ENCODE measurements at regions not wholly inside any gene's neighbourhood (a gene's known extent, or its start where the extent isn't known, plus 50 kb on each side); places are given as distances from the start of the nearest gene placed in this dataset.

GRCh38 chr2:224151161-224151560 is 112.1 kb upstream of the SERPINE2 start:
- Histone ChIP-seq H2BK12ac (ENCODE audit: low read depth, low read length) (no peak overlapping the region), H3K4ac (replicated peaks; ENCODE audit: insufficient read length, low read depth, low read length) (no peak overlapping the region), H3K4me2 (ENCODE audit: insufficient read depth in 1 of 2, low read depth in 2 of 2, low read length in 2 of 2) (no peak overlapping the region), H2AFZ (ENCODE audit: low read length) (no peak overlapping the region), H4K20me1 (replicated peaks in 1 of 2; ENCODE audit: control insufficient read depth in 1 of 2, insufficient read depth in 2 of 2, low read length in 2 of 2) (no peaks in the 10 kb centered on the region), H3K27me3 (replicated peaks in 1 of 4; ENCODE audit: control insufficient read depth in 3 of 4, extremely low read depth in 1 of 4, insufficient read depth in 3 of 4, low read length in 3 of 4) (no peaks in the 10 kb centered on the region), H4K5ac (ENCODE audit: insufficient read length, low read depth, low read length) (no peak overlapping the region), H3K79me1 (ENCODE audit: low read depth, low read length) (no peaks in the 10 kb centered on the region), H3K36me3 (ENCODE audit: control insufficient read depth in 2 of 4, insufficient read depth in 4 of 4, low read length in 3 of 4) (no peaks in the 10 kb centered on the region), H3K9ac (replicated peaks in 1 of 4; ENCODE audit: extremely low read depth in 1 of 4, low read depth in 3 of 4, low read length in 3 of 4) (no peak overlapping the region), H3K4me1 (replicated peaks in 1 of 4; ENCODE audit: control insufficient read depth in 3 of 4, insufficient read depth in 4 of 4, low read length in 3 of 4) (no peaks in the 10 kb centered on the region), H3K14ac (ENCODE audit: insufficient read length) (no peak overlapping the region), H2AK5ac (ENCODE audit: low read depth, low read length) (no peak overlapping the region), H3K56ac (replicated peaks; ENCODE audit: insufficient read length, low read depth, low read length) (no peak overlapping the region), H2BK15ac (ENCODE audit: low read length) (no peak overlapping the region), H2BK20ac (ENCODE audit: low read length) (no peak overlapping the region), H2BK120ac (replicated peaks; ENCODE audit: low read depth, low read length) (no peak overlapping the region), H3K27ac (ENCODE audit: low read depth, low read length) (no peak overlapping the region), H3K4me3 (ENCODE audit: extremely low read depth in 1 of 4, insufficient read depth in 2 of 4, low read depth in 3 of 4, low read length in 4 of 4) (no peak overlapping the region), H3K79me2 (ENCODE audit: control insufficient read depth in 1 of 2, insufficient read depth in 2 of 2, low read length in 2 of 2) (no peaks in the 10 kb centered on the region), H4K91ac (replicated peaks; ENCODE audit: insufficient read length, low read length) (no peak overlapping the region), H3K9me3 (ENCODE audit: insufficient read depth in 2 of 2, low read depth in 1 of 2, low read length in 1 of 2) (no peaks in the 10 kb centered on the region), H3K23me2 (ENCODE audit: low read depth, low read length) (no peaks in the 10 kb centered on the region), H2BK5ac (ENCODE audit: low read depth, low read length) (no peak overlapping the region), H4K8ac (ENCODE audit: extremely low read depth, insufficient read depth, low read length) (no peak overlapping the region), H3K18ac (ENCODE audit: extremely low read depth, low read length) (no peak overlapping the region), H3K23ac (ENCODE audit: insufficient read length) (no peak overlapping the region)
- DNase-seq (ENCODE audit: low read depth in 1 of 2, low spot score in 2 of 2) = no peak
- FAIRE-seq = no peak
- ChIA-PET POLR2A (ENCODE audit: partially characterized antibody) (no interaction called here), CTCF (ENCODE audit: partially characterized antibody) (no interaction called here)
- WGBS, 2 experiments (ENCODE audit: extremely low coverage in 1 of 2, insufficient coverage in 1 of 2, insufficient read length in 1 of 2, insufficient replicate concordance in 2 of 2, low coverage in 1 of 2, low lambda C conversion rate in 2 of 2, missing lambda C conversion rate in 1 of 2) = 92% methylated on average over 3 of the region's 3 CpGs; no CpG with 5 or more reads in 1 of the 2 experiments
- no peak for TF ChIP-seq CBX8 (IDR thresholded peaks at IDR 0.05; ENCODE audit: borderline replicate concordance, low read depth, low read length)
- no peak for TF ChIP-seq TAF1 (IDR thresholded peaks at IDR 0.05; ENCODE audit: low read depth, low read length)
- TF ChIP-seq NANOG (IDR thresholded peaks at IDR 0.05; ENCODE audit: insufficient read depth, low read depth, low read length, poor library complexity, severe bottlenecking) = no peak
- no peak for TF ChIP-seq TEAD4 (IDR thresholded peaks at IDR 0.05; ENCODE audit: low read depth, low read length)
- TF ChIP-seq POU5F1 (IDR thresholded peaks at IDR 0.05; ENCODE audit: low read depth, low read length) = no peak
- TF ChIP-seq RNF2 (IDR thresholded peaks at IDR 0.05; ENCODE audit: borderline replicate concordance, low read depth, low read length, missing control alignments, poor library complexity, severe bottlenecking) = no peak
